ENCODE measurements at regions not wholly inside any gene's neighbourhood (a gene's known extent, or its start where the extent isn't known, plus 50 kb on each side); places are given as distances from the start of the nearest gene placed in this dataset.
"Not testable (repeated sequence)": the region's sequence is repeated elsewhere in the genome, so short reads cannot be mapped to it uniquely, and the experiment has no call there.

GRCh38 chr5:23420214-23420613 is 87.2 kb upstream of the PRDM9 start:
- TF ChIP-seq CTCF, POLR2A (IDR thresholded peaks at IDR 0.05): not testable (repeated sequence)

Measured in testis (tissue), 2 donors.